ENCODE measurements at regions not wholly inside any gene's neighbourhood (a gene's known extent, or its start where the extent isn't known, plus 50 kb on each side); places are given as distances from the start of the nearest gene placed in this dataset.
"Not testable (repeated sequence)": the region's sequence is repeated elsewhere in the genome, so short reads cannot be mapped to it uniquely, and the experiment has no call there.

DNA sequence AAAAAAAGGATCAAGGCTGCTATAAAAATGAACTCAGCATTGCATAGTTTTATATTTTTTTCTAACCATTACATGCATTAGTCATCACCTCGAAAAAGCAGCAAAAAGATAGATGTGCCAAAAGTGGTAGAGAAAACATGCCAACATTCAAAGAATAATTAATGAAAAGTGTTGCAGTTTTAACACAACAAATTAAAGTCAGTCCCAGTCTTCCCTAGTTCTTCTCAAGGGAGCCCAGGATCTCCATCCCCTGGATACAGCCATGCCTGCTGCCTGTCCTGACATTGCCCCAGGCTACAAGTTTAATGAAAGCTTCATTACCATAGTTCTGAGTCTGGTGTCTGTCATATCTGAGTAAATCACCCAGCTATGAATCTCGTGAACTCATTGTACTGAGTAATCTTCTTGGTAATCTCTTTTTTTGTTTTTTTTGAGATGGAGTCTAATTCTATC, 116.6 kb upstream of the KLF12 start:
- no peak for ATAC-seq
- H3K36me3 ChIP-seq, result no peaks in the 10 kb centered on the region
- no peak for TF ChIP-seq POLR2A (IDR thresholded peaks at IDR 0.05)
- no peak for TF ChIP-seq EP300 (IDR thresholded peaks at IDR 0.05)
- TF ChIP-seq, protein P1, sequence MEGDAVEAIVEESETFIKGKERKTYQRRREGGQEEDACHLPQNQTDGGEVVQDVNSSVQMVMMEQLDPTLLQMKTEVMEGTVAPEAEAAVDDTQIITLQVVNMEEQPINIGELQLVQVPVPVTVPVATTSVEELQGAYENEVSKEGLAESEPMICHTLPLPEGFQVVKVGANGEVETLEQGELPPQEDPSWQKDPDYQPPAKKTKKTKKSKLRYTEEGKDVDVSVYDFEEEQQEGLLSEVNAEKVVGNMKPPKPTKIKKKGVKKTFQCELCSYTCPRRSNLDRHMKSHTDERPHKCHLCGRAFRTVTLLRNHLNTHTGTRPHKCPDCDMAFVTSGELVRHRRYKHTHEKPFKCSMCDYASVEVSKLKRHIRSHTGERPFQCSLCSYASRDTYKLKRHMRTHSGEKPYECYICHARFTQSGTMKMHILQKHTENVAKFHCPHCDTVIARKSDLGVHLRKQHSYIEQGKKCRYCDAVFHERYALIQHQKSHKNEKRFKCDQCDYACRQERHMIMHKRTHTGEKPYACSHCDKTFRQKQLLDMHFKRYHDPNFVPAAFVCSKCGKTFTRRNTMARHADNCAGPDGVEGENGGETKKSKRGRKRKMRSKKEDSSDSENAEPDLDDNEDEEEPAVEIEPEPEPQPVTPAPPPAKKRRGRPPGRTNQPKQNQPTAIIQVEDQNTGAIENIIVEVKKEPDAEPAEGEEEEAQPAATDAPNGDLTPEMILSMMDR (IDR thresholded peaks at IDR 0.05), result no peak
- TF ChIP-seq POLR2AphosphoS5 (IDR thresholded peaks at IDR 0.05), result no peak
- no peaks in the 10 kb centered on the region for H3K9me3 ChIP-seq
- H3K4me1 ChIP-seq, result peaks cover 0 to 9% (median 0%) of the 10 kb centered on the region in 3 donors
- no peak overlapping the region for H3K27ac ChIP-seq
- 12 to 46% methylated on average over 2 of the region's 2 CpGs for WGBS, 2 donors (ENCODE audit: low coverage in 1 of 2)
- no peaks in the 10 kb centered on the region for H3K27me3 ChIP-seq
- H3K4me3 ChIP-seq, result no peak overlapping the region

DNA sequence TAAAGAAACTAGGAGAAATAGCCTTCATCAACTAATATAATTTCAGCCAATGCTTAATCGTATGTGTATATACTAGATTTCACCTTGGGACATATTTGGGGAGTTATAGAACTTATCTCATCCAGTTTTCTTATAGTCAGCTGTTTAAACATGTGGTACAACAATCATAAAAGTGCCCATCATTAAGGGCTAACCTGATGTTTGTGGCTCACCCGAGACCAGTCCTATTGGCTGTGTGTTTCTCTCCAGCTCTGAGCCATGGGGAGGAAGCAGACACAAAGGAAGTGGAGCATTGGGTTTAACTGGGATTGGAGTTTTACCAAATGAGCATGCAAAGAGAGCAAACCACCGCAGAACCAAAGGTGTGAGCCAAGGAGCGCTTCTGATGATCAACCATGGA, 114.3 kb upstream of the KLF12 start:
- TF ChIP-seq POLR2AphosphoS5 (IDR thresholded peaks at IDR 0.05) (no peak), EP300 (IDR thresholded peaks at IDR 0.05) (no peak), POLR2A (IDR thresholded peaks at IDR 0.05) (no peak)
- TF ChIP-seq, protein P1 (IDR thresholded peaks at IDR 0.05), result no peak
- H3K4me3 ChIP-seq, result no peak overlapping the region
- no peak for ATAC-seq
- no peaks in the 10 kb centered on the region for H3K27me3 ChIP-seq
- no peaks in the 10 kb centered on the region for H3K9me3 ChIP-seq
- H3K4me1 ChIP-seq, result peaks cover 0 to 9% (median 0%) of the 10 kb centered on the region in 3 donors
- WGBS, 2 donors (ENCODE audit: low coverage in 1 of 2), result 95 to 100% methylated on average over 2 to 4 of the region's 4 CpGs
- H3K36me3 ChIP-seq, result no peaks in the 10 kb centered on the region
- H3K27ac ChIP-seq, result no peak overlapping the region

DNA sequence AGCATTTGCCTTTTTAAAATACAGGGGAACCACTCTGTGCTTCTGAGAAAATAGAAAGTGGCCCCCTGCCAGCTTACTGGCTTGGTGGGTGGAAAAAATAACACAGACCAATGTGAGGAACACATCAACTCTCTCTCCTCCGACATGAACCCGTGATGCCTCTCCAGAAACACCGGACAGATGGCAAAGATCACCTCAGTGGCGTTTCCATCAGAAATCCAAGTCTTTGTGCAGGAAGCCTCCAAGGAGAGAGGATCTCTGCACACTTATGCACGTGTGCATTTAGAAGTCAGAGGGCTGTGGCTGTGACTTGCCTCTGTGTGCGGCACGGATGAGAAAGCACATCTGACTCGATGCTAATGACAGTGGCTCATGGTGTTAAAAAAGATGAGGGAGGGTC, 112.3 kb upstream of the KLF12 start:
- ATAC-seq, result no peak
- no peak overlapping the region for H3K4me3 ChIP-seq
- no peaks in the 10 kb centered on the region for H3K9me3 ChIP-seq
- TF ChIP-seq EP300 (IDR thresholded peaks at IDR 0.05), result no peak
- TF ChIP-seq POLR2AphosphoS5 (IDR thresholded peaks at IDR 0.05), result no peak
- TF ChIP-seq POLR2A (IDR thresholded peaks at IDR 0.05), result no peak
- TF ChIP-seq, protein P1 (IDR thresholded peaks at IDR 0.05), result no peak
- peaks cover 0 to 9% (median 0%) of the 10 kb centered on the region in 3 donors for H3K4me1 ChIP-seq
- 0 to 18% methylated on average over 3 to 8 of the region's 8 CpGs for WGBS, 2 donors (ENCODE audit: low coverage in 1 of 2)
- H3K27me3 ChIP-seq, result no peaks in the 10 kb centered on the region
- no peaks in the 10 kb centered on the region for H3K36me3 ChIP-seq
- no peak overlapping the region for H3K27ac ChIP-seq

DNA sequence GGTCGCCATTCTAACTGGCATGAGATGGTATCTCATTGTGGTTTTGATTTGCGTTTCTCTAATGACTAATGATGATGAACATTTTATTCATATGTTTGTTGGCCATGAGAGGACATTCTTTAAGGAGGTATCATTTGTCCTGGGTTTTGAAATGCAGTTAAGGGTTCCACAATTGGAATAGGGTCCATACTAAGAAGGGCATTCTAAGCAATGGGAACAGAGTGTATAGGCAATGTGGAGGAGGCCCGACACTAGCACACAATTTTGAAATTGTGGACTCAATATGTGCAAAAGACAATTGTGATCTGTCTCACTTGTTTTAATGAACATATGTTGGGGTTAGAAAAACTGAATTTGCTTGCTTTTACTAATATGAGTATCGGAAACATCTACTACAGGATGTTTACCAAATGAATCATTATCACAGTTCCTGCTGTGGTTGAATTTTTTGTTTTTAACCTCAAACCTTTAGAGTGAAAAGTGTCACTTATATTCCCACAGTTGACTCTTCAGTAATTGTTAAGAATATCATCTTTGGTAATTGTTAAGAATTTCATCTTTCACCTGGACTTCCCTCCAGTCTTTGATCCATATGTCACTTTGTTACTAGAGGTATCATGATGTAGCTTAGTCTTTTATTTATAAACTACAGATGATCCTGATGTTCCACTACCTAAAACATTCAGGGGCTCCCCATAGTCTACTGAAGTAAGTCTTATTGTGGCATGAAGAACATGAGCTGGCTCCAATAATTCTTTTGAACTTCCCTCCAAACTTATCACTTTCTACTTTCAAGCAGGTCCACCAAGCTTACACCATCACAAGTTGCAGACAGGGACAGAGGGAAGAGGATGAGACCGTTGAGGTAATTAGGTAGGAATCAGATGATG, 109.7 kb upstream of the KLF12 start:
- Histone ChIP-seq H3K36me3 (no peaks in the 10 kb centered on the region), H3K27me3 (no peaks in the 10 kb centered on the region), H3K9me3 (no peaks in the 10 kb centered on the region), H3K4me1 (peaks cover 0 to 9% (median 0%) of the 10 kb centered on the region in 3 donors), H3K4me3 (no peak overlapping the region), H3K27ac (no peak overlapping the region)
- no peak for TF ChIP-seq POLR2AphosphoS5 (IDR thresholded peaks at IDR 0.05)
- no peak for ATAC-seq
- 80 to 98% methylated on average over 4 to 5 of the region's 5 CpGs for WGBS, 2 donors (ENCODE audit: low coverage in 1 of 2)

DNA sequence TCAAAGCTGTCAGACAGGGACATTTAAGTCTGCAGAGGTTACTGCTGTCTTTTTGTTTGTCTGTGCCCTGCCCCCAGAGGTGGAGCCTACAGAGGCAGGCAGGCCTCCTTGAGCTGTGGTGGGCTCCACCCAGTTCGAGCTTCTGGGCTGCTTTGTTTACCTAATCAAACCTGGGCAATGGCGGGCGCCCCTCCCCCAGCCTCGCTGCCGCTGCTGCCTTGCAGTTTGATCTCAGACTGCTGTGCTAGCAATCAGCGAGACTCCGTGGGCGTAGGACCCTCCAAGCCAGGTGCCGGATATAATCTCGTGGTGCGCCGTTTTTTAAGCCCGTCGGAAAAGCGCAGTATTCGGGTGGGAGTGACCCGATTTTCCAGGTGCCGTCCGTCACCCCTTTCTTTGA, 107.1 kb upstream of the KLF12 start:
- not testable (repeated sequence) for H3K27me3 ChIP-seq, H3K36me3 ChIP-seq, H3K4me1 ChIP-seq, H3K4me3 ChIP-seq, ATAC-seq, H3K9me3 ChIP-seq, H3K27ac ChIP-seq
- WGBS, 2 donors (ENCODE audit: low coverage in 1 of 2), result no CpG with 5 or more reads among the region's 19 CpGs

DNA sequence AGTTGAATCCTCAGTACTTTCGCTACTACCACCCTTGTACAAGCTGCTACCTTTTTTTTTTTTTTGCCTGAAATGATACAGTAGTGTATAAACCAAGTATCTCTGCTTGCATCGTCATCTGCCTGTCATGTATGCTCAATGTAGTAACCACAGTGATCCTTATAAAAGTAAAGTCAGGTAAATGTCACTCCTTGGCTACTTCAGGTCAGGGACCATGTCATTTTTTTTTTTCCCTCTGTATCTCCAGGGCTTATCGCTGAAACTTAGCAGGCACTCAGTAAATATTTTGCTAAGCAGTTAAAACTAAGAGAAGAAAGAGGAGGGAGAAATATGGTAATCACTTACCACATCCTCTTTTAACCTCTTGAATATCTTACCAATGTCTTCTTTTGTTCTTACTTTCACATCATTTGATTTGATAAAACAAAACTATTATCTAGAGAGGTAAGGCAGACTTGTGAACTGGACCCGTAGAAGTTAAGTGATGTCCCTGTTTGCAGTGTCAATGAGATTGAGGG, 96.8 kb upstream of the KLF12 start:
- WGBS, 2 donors (ENCODE audit: low coverage in 1 of 2), result 83 to 96% methylated on average over 4 of the region's 4 CpGs
- ATAC-seq, result no peak
- H3K9me3 ChIP-seq, result no peaks in the 10 kb centered on the region
- no peak overlapping the region for H3K27ac ChIP-seq
- H3K27me3 ChIP-seq, result no peaks in the 10 kb centered on the region
- no peaks in the 10 kb centered on the region for H3K36me3 ChIP-seq
- H3K4me1 ChIP-seq, result no peaks in the 10 kb centered on the region
- no peak overlapping the region for H3K4me3 ChIP-seq
- TF ChIP-seq POLR2A (IDR thresholded peaks at IDR 0.05) (no peak), EP300 (IDR thresholded peaks at IDR 0.05) (no peak), POLR2AphosphoS5 (IDR thresholded peaks at IDR 0.05) (no peak)
- TF ChIP-seq, protein P1 (IDR thresholded peaks at IDR 0.05), result no peak

All from gastroesophageal sphincter (tissue), 4 donors.